Nephron (organoid): ENCODE measurements at regions not wholly inside any gene's neighbourhood (a gene's known extent, or its start where the extent isn't known, plus 50 kb on each side); places are given as distances from the start of the nearest gene placed in this dataset.
A peak's percentile ranks its signal among the peaks of the same experiment; 100 is the strongest.

ENCODE experiments used
- H3K27ac Mint-ChIP-seq, 3 experiments: 2 replicates each; pipeline ENCODE4 v1.8.0; 2020; ENCODE audit warnings: mixed read lengths in 3 of 3, mild to moderate bottlenecking in 2 of 3, moderate library complexity in 1 of 3
- H3K27me3 Mint-ChIP-seq: 2 replicates; pipeline ENCODE4 v1.8.0; 2021; ENCODE audit warnings: low read depth, mild to moderate bottlenecking, moderate library complexity, mixed read lengths
- H3K36me3 Mint-ChIP-seq: 2 replicates; pipeline ENCODE4 v1.8.0; 2020; ENCODE audit warnings: low read depth, mixed read lengths
- H3K4me1 Mint-ChIP-seq: 2 replicates; pipeline ENCODE4 v1.8.0; 2020; ENCODE audit warnings: mixed read lengths
- H3K4me3 Mint-ChIP-seq, 3 experiments: 2 replicates each; pipeline ENCODE4 v1.8.0; 2020; ENCODE audit warnings: mild to moderate bottlenecking in 3 of 3, mixed read lengths in 3 of 3, moderate library complexity in 2 of 3
- H3K9me3 Mint-ChIP-seq: 2 replicates; pipeline ENCODE4 v1.8.0; 2020; ENCODE audit warnings: mixed read lengths
- CTCF ChIP-seq, 3 experiments: fragments of 200-600 bp; sonication (generic); IDR thresholded peaks; one replicate each; pipeline ENCODE4 v1.5.0; 2021; ENCODE audit warnings: antibody characterized with exemption in 3 of 3; ENCODE audit not compliant: unreplicated experiment in 3 of 3

GRCh38 chr4:186882293-186882692 is 158.6 kb upstream of the FAT1 start:
- Mint-ChIP-seq H3K27ac (no peak overlapping the region), H3K9me3 (no peaks in the 10 kb centered on the region), H3K27me3 (peaks cover 13% of the 10 kb centered on the region), H3K4me3 (no peak overlapping the region), H3K36me3 (no peaks in the 10 kb centered on the region), H3K4me1 (peaks cover 14% of the 10 kb centered on the region)
- TF ChIP-seq CTCF (IDR thresholded peaks at IDR 0.05; ENCODE audit: unreplicated experiment in 3 of 3): no peak

- Mint-ChIP-seq H3K27me3 (peaks cover 20% of the 10 kb centered on the region), H3K4me1 (peaks cover 23% of the 10 kb centered on the region), H3K36me3 (no peaks in the 10 kb centered on the region), H3K27ac (peak overlapping the region; percentile 66 to 73 (median 70)), H3K4me3 (peak overlapping the region in 2 of 3 experiments; percentile 0 to 23), H3K9me3 (no peaks in the 10 kb centered on the region)
- peak in 2 of 3 experiments; percentile 16 to 17 for TF ChIP-seq CTCF (IDR thresholded peaks at IDR 0.05; ENCODE audit: unreplicated experiment in 3 of 3)
Measured at GRCh38 chr4:186885289-186885688, 161.6 kb upstream of the FAT1 start.

- H3K9me3 Mint-ChIP-seq: peaks cover 4% of the 10 kb centered on the region
- TF ChIP-seq CTCF (IDR thresholded peaks at IDR 0.05; ENCODE audit: unreplicated experiment in 3 of 3): no peak
- peaks cover 23% of the 10 kb centered on the region for H3K4me1 Mint-ChIP-seq
- no peaks in the 10 kb centered on the region for H3K36me3 Mint-ChIP-seq
- H3K27me3 Mint-ChIP-seq: peaks cover 30% of the 10 kb centered on the region
- H3K4me3 Mint-ChIP-seq: no peak overlapping the region
- H3K27ac Mint-ChIP-seq: peak overlapping the region; percentile 15 to 81 (median 22)
Measured at GRCh38 chr4:186886759-186887158, 163.1 kb upstream of the FAT1 start.

- Mint-ChIP-seq H3K27me3 (peaks cover 35% of the 10 kb centered on the region), H3K27ac (peak overlapping the region; percentile 15 to 81 (median 22)), H3K9me3 (peaks cover 4% of the 10 kb centered on the region), H3K36me3 (no peaks in the 10 kb centered on the region), H3K4me1 (peaks cover 23% of the 10 kb centered on the region), H3K4me3 (peak overlapping the region in 2 of 3 experiments; percentile 12 to 58)
- TF ChIP-seq CTCF (IDR thresholded peaks at IDR 0.05; ENCODE audit: unreplicated experiment in 3 of 3): no peak
Measured at GRCh38 chr4:186887291-186887700, 163.6 kb upstream of the FAT1 start.

GRCh38 chr4:186887752-186888151 is 164.1 kb upstream of the FAT1 start:
- peaks cover 40% of the 10 kb centered on the region for H3K27me3 Mint-ChIP-seq
- H3K36me3 Mint-ChIP-seq: no peaks in the 10 kb centered on the region
- H3K4me1 Mint-ChIP-seq: peaks cover 23% of the 10 kb centered on the region
- H3K9me3 Mint-ChIP-seq: peaks cover 4% of the 10 kb centered on the region
- H3K27ac Mint-ChIP-seq: peak overlapping the region; percentile 17 to 81 (median 22)
- peak overlapping the region; percentile 35 to 47 (median 40) for H3K4me3 Mint-ChIP-seq
- TF ChIP-seq CTCF (IDR thresholded peaks at IDR 0.05; ENCODE audit: unreplicated experiment in 3 of 3): no peak

- H3K9me3 Mint-ChIP-seq: peaks cover 4% of the 10 kb centered on the region
- no peaks in the 10 kb centered on the region for H3K36me3 Mint-ChIP-seq
- peak overlapping the region in 1 of 3 experiments; percentile 60 for H3K27ac Mint-ChIP-seq
- H3K4me1 Mint-ChIP-seq: peaks cover 22% of the 10 kb centered on the region
- H3K4me3 Mint-ChIP-seq: peak overlapping the region in 2 of 3 experiments; percentile 78 to 79
- TF ChIP-seq CTCF (IDR thresholded peaks at IDR 0.05; ENCODE audit: unreplicated experiment in 3 of 3): no peak
- H3K27me3 Mint-ChIP-seq: peaks cover 41% of the 10 kb centered on the region
Measured at GRCh38 chr4:186889876-186890643, 166.4 kb upstream of the FAT1 start.
